A549 (cell line): ENCODE measurements at regions not wholly inside any gene's neighbourhood (a gene's known extent, or its start where the extent isn't known, plus 50 kb on each side); places are given as distances from the start of the nearest gene placed in this dataset.

Experiments
- ATAC-seq, 2 experiments: fragments of 200-7000 bp in 1 of 2; fragments of >200 bp in 1 of 2; cut with Nextera tagmentation in 1 of 2; cut with Tn5 transposase in 1 of 2; 3 replicates each; pipeline versions ENCODE4 v1.8.0 to v1.9.1; 2018 to 2020; ENCODE audit warnings: mild to moderate bottlenecking in 1 of 2, moderate library complexity in 1 of 2
- CTCF ChIA-PET: fragments of 300-600 bp; sonication (Branson Sonifier 250); formaldehyde crosslinking; extraction: SDS; loops from one replicate; lab custom pipeline; 2021; ENCODE audit warnings: antibody characterized with exemption, inconsistent platforms; lab: Yijun Ruan, JAX
- POLR2A ChIA-PET: fragments of 350-600 bp; formaldehyde crosslinking; extraction: SDS; loops from one replicate; lab custom pipeline; 2021; ENCODE audit warnings: antibody characterized with exemption, inconsistent platforms; lab: Yijun Ruan, JAX
- DNase-seq, 2 experiments: peaks; one replicate each; pipeline versions ENCODE4 v3.0.0 to v3.0.0-alpha.2; 2011 to 2016; ENCODE audit warnings: low read depth in 1 of 2, low spot score in 1 of 2
- FAIRE-seq: peaks from 2 replicates; lab custom pipeline; 2011; peaks lifted over from hg19 to GRCh38; lab: Jason Lieb, UNC
- H3K27ac ChIP-seq, 2 experiments: fragments of >200 bp; sonication (Bioruptor Twin); formaldehyde crosslinking; 3 replicates each; pipeline ENCODE4 v1.5.1; 2016 to 2017
- H3K4me1 ChIP-seq: fragments of >200 bp; sonication (Bioruptor Twin); formaldehyde crosslinking; 3 replicates; pipeline ENCODE4 v1.6.1; 2016
- H3K4me2 ChIP-seq: fragments of >200 bp; sonication (Bioruptor Twin); formaldehyde crosslinking; 3 replicates; pipeline ENCODE4 v1.6.1; 2016
- H3K4me3 ChIP-seq: fragments of >200 bp; sonication (Bioruptor Twin); formaldehyde crosslinking; 3 replicates; pipeline ENCODE4 v1.5.1; 2016
- H3K9me3 ChIP-seq: fragments of >200 bp; sonication (Bioruptor Twin); formaldehyde crosslinking; 3 replicates; pipeline ENCODE4 v1.6.1; 2016
- CHD2 ChIP-seq: fragments of 150-350 bp; IDR thresholded peaks from 2 replicates; pipeline ENCODE4 v1.6.1; 2014; ENCODE audit warnings: low read length; ENCODE audit not compliant: partially characterized antibody
- CTCF ChIP-seq: fragments of >200 bp; sonication (Bioruptor Twin); formaldehyde crosslinking; IDR thresholded peaks from 3 replicates; pipeline ENCODE4 v1.5.1; 2016
- KDM1A ChIP-seq: fragments of 200-600 bp; sonication (generic); IDR thresholded peaks from 2 replicates; pipeline ENCODE4 v1.6.1; 2016; ENCODE audit warnings: low read depth, mild to moderate bottlenecking
- MAFK ChIP-seq: fragments of 450-650 bp; IDR thresholded peaks from 2 replicates; pipeline ENCODE4 v1.6.1; 2014; ENCODE audit not compliant: partially characterized antibody
- MAZ ChIP-seq: fragments of 150-350 bp; IDR thresholded peaks from 2 replicates; pipeline ENCODE4 v1.6.1; 2014; ENCODE audit warnings: antibody characterized with exemption, low read depth, low read length, borderline replicate concordance
- PBX3 ChIP-seq: IDR thresholded peaks from 2 replicates; pipeline ENCODE4 v1.6.1; 2012
- POLR2AphosphoS2 ChIP-seq: conservative IDR thresholded peaks from 2 replicates; pipeline ENCODE4 v1.6.1; 2012; ENCODE audit warnings: low read length, improper control_type of control experiment, inconsistent platforms
- RAD21 ChIP-seq, 2 experiments: fragments of >200 bp in 1 of 2; sonication (Bioruptor Twin) in 1 of 2; formaldehyde crosslinking in 1 of 2; IDR thresholded peaks in 1 of 2; conservative IDR thresholded peaks in 1 of 2; 2 replicates in 1 of 2; 3 replicates in 1 of 2; pipeline ENCODE4 v1.6.1; 2012 to 2018; ENCODE audit warnings: inconsistent platforms in 1 of 2
- RCOR1 ChIP-seq: fragments of 150-350 bp; IDR thresholded peaks from 2 replicates; pipeline ENCODE4 v1.6.1; 2014; ENCODE audit warnings: antibody characterized with exemption, low read length, low read depth
- SMC3 ChIP-seq: fragments of >200 bp; sonication (Bioruptor Twin); formaldehyde crosslinking; IDR thresholded peaks from 3 replicates; pipeline ENCODE4 v1.6.1; 2018; ENCODE audit warnings: inconsistent platforms
- SREBF2 ChIP-seq: fragments of 450-650 bp; IDR thresholded peaks from 2 replicates; pipeline ENCODE4 v1.6.1; 2014; ENCODE audit warnings: mild to moderate bottlenecking, moderate library complexity
- USF2 ChIP-seq: fragments of 450-650 bp; IDR thresholded peaks from 2 replicates; pipeline ENCODE4 v1.6.1; 2014; ENCODE audit warnings: antibody characterized with exemption
- WGBS: methylation state at CpG from one replicate; pipeline ENCODE4 v1.1.6; 2017; ENCODE audit errors: missing lambda C conversion rate; 5-methylcytosine and 5-hydroxymethylcytosine counted together

- FAIRE-seq (no peak), ATAC-seq (no peak), DNase-seq (no peak)
- CTCF ChIA-PET = interaction anchor here (0.7 to 8.7 kb wide), 24 partner anchors 10 to 784 kb away, joined by 3 to 252 read pairs (median 8); partner anchors contain the start of genes CENPO and PTRHD1
- WGBS = 91% methylated on average over 2 of the region's 2 CpGs
- POLR2A ChIA-PET = no interaction called here
- TF ChIP-seq POLR2AphosphoS2 (no peak), RCOR1 (no peak), PBX3 (no peak), CHD2 (no peak)
- Histone ChIP-seq H3K27ac (peak overlapping the region in 1 of 2 experiments; percentile 45; a peak in 1 of 6 replicates), H3K4me1 (peaks cover 10% of the 10 kb centered on the region; the same call in 1 of the 3 replicates), H3K4me2 (no peak overlapping the region), H3K9me3 (no peaks in the 10 kb centered on the region), H3K4me3 (no peak overlapping the region)
Observed at GRCh38 chr2:24410976-24411375, 50.6 kb upstream of the ITSN2 start.

GRCh38 chr2:24409700-24410556 lies 49.6 kb upstream of the ITSN2 start:
- Histone ChIP-seq H3K4me1 (peaks cover 10% of the 10 kb centered on the region; the same call in 1 of the 3 replicates), H3K27ac (no peak overlapping the region), H3K4me3 (no peak overlapping the region), H3K9me3 (no peaks in the 10 kb centered on the region), H3K4me2 (no peak overlapping the region)
- WGBS = 47% methylated on average over 13 of the region's 13 CpGs
- TF ChIP-seq MAFK = peak; percentile 30
- no peak for TF ChIP-seq SREBF2
- TF ChIP-seq SMC3 = peak; percentile 95
- no peak for TF ChIP-seq MAZ
- TF ChIP-seq USF2 = no peak
- TF ChIP-seq KDM1A = no peak
- peak; percentile 97 for TF ChIP-seq RAD21 (conservative IDR thresholded peaks at IDR 0.05 in 1 of 2, IDR thresholded peaks at IDR 0.05 in 1 of 2)
- peak; percentile 98 for TF ChIP-seq CTCF
- no peak for TF ChIP-seq RCOR1
- no peak for FAIRE-seq
- DNase-seq = peak; percentile 81 to 83
- peak; percentile 96 to 97 for ATAC-seq
- ChIA-PET CTCF (interaction anchor here (0.6 to 8.7 kb wide), 75 partner anchors 9 to 786 kb away, joined by 3 to 252 read pairs (median 4); partner anchors contain the start of genes CENPO, ITSN2, NCOA1 and PTRHD1), POLR2A (no interaction called here)
